ENCODE measurements at regions not wholly inside any gene's neighbourhood (a gene's known extent, or its start where the extent isn't known, plus 50 kb on each side); places are given as distances from the start of the nearest gene placed in this dataset.
"Not testable (repeated sequence)": the region's sequence is repeated elsewhere in the genome, so short reads cannot be mapped to it uniquely, and the experiment has no call there.

- DNase-seq, result peak; percentile 6
These were observed 185.0 kb upstream of the NRXN3 start for GRCh38 chr14:77985211-77985615.

GRCh38 chr14:77986773-77987172 lies 183.4 kb upstream of the NRXN3 start:
- no peak for DNase-seq

- DNase-seq, result no peak
These were observed 181.9 kb upstream of the NRXN3 start for GRCh38 chr14:77988096-77988870.

- DNase-seq, result peak; percentile 25
These were observed 181.2 kb upstream of the NRXN3 start for GRCh38 chr14:77988970-77989369.

GRCh38 chr14:77989441-77989991 lies 180.7 kb upstream of the NRXN3 start:
- DNase-seq, result no peak

GRCh38 chr14:77990337-77990736 lies 179.8 kb upstream of the NRXN3 start:
- no peak for DNase-seq

- no peak for DNase-seq
These were observed 178.9 kb upstream of the NRXN3 start for GRCh38 chr14:77991128-77991772.

- DNase-seq, result no peak
These were observed 164.8 kb upstream of the NRXN3 start for GRCh38 chr14:78005325-78005724.

GRCh38 chr14:78007160-78007559 lies 163.0 kb upstream of the NRXN3 start:
- no peak for DNase-seq

- DNase-seq, result no peak
These were observed 159.5 kb upstream of the NRXN3 start for GRCh38 chr14:78010688-78011087.

- DNase-seq, result not testable (repeated sequence)
These were observed 156.3 kb upstream of the NRXN3 start for GRCh38 chr14:78013911-78014310.

- DNase-seq, result no peak
These were observed 153.6 kb upstream of the NRXN3 start for GRCh38 chr14:78016532-78016931.

- no peak for DNase-seq
These were observed 151.9 kb upstream of the NRXN3 start for GRCh38 chr14:78018283-78018682.

- peak; percentile 35 for DNase-seq
These were observed 148.1 kb upstream of the NRXN3 start for GRCh38 chr14:78022059-78022458.

- DNase-seq, result no peak
These were observed 147.1 kb upstream of the NRXN3 start for GRCh38 chr14:78023112-78023511.

- DNase-seq, result no peak
These were observed 141.7 kb upstream of the NRXN3 start for GRCh38 chr14:78028471-78028870.

GRCh38 chr14:78029601-78030372 lies 140.4 kb upstream of the NRXN3 start:
- DNase-seq, result no peak

- no peak for DNase-seq
These were observed 126.8 kb upstream of the NRXN3 start for GRCh38 chr14:78043349-78043748.

- DNase-seq, result no peak
These were observed 122.1 kb upstream of the NRXN3 start for GRCh38 chr14:78048120-78048519.

- not testable (repeated sequence) for DNase-seq
These were observed 113.3 kb upstream of the NRXN3 start for GRCh38 chr14:78056890-78057289.

- DNase-seq, result no peak
These were observed 99.8 kb upstream of the NRXN3 start for GRCh38 chr14:78070344-78070743.

GRCh38 chr14:78071016-78071549 lies 99.1 kb upstream of the NRXN3 start:
- no peak for DNase-seq

- no peak for DNase-seq
These were observed 97.1 kb upstream of the NRXN3 start for GRCh38 chr14:78073028-78073427.

Measured in fibroblast of skin of abdomen (primary cell).